ENCODE measurements at regions not wholly inside any gene's neighbourhood (a gene's known extent, or its start where the extent isn't known, plus 50 kb on each side); places are given as distances from the start of the nearest gene placed in this dataset.
"Not testable (repeated sequence)": the region's sequence is repeated elsewhere in the genome, so short reads cannot be mapped to it uniquely, and the experiment has no call there.

DNA sequence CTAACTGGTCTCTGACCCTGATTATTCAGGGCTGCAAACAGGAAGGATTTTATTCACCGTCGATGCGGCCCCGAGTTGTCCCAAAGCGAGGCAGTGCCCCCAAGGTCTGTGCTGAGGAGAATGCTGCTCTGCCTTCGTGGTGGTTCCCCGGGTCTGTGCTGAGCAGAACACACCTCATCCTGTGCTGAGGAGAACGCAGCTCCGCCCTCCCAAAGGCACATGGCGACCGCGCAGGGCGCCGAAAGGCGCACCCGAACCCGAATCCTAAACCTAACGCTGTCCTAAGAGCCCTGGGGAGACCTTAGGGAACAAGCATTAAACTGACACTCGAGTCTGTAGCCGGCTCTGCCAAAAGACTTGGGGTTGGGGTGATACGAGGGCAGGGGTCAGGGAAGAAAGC, 3013.5 kb upstream of the TEKT4 start:
- TF ChIP-seq, protein P1, sequence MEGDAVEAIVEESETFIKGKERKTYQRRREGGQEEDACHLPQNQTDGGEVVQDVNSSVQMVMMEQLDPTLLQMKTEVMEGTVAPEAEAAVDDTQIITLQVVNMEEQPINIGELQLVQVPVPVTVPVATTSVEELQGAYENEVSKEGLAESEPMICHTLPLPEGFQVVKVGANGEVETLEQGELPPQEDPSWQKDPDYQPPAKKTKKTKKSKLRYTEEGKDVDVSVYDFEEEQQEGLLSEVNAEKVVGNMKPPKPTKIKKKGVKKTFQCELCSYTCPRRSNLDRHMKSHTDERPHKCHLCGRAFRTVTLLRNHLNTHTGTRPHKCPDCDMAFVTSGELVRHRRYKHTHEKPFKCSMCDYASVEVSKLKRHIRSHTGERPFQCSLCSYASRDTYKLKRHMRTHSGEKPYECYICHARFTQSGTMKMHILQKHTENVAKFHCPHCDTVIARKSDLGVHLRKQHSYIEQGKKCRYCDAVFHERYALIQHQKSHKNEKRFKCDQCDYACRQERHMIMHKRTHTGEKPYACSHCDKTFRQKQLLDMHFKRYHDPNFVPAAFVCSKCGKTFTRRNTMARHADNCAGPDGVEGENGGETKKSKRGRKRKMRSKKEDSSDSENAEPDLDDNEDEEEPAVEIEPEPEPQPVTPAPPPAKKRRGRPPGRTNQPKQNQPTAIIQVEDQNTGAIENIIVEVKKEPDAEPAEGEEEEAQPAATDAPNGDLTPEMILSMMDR (optimal IDR thresholded peaks at IDR 0.05 in 1 of 3, IDR thresholded peaks at IDR 0.05 in 1 of 3, conservative IDR thresholded peaks at IDR 0.05 in 1 of 3; ENCODE audit: extremely low read depth in 1 of 3, insufficient read depth in 2 of 3, low read length in 3 of 3) = not testable (repeated sequence)
- not testable (repeated sequence) for TF ChIP-seq EZH2 (IDR thresholded peaks at IDR 0.05; ENCODE audit: low read length)

All from keratinocyte (primary cell).